Stimulated activated CD4-positive, alpha-beta T cell treated with anti-CD3 and anti-CD28 coated beads, Interleukin-1b, Interleukin-23, amount 100 ng/mL, for 48 hours (primary cell): ENCODE measurements at regions not wholly inside any gene's neighbourhood (a gene's known extent, or its start where the extent isn't known, plus 50 kb on each side); places are given as distances from the start of the nearest gene placed in this dataset.
"Not testable (repeated sequence)": the region's sequence is repeated elsewhere in the genome, so short reads cannot be mapped to it uniquely, and the experiment has no call there.

Experiments
- DNase-seq: peaks from one replicate; pipeline ENCODE4 v3.0.0-alpha.2; 2020

GRCh38 chr14:71437870-71438269 is 494.4 kb upstream of the RGS6 start:
- no peak for DNase-seq

GRCh38 chr14:71438684-71439083 is 493.5 kb upstream of the RGS6 start:
- DNase-seq: no peak

- no peak for DNase-seq
Measured at GRCh38 chr14:71441126-71441525, 491.1 kb upstream of the RGS6 start.

- no peak for DNase-seq
Measured at GRCh38 chr14:71444030-71444822, 488.0 kb upstream of the RGS6 start.

GRCh38 chr14:71448431-71449315 is 483.6 kb upstream of the RGS6 start:
- DNase-seq: no peak

- DNase-seq: no peak
Measured at GRCh38 chr14:71449316-71450055, 482.7 kb upstream of the RGS6 start.

- no peak for DNase-seq
Measured at GRCh38 chr14:71451501-71451900, 480.7 kb upstream of the RGS6 start.

GRCh38 chr14:71452539-71452938 is 479.7 kb upstream of the RGS6 start:
- DNase-seq: no peak

GRCh38 chr14:71452987-71453386 is 479.2 kb upstream of the RGS6 start:
- DNase-seq: no peak

- no peak for DNase-seq
Measured at GRCh38 chr14:71454010-71454409, 478.2 kb upstream of the RGS6 start.

GRCh38 chr14:71454513-71455332 is 477.5 kb upstream of the RGS6 start:
- DNase-seq: no peak

- DNase-seq: no peak
Measured at GRCh38 chr14:71460091-71460490, 472.1 kb upstream of the RGS6 start.

GRCh38 chr14:71461617-71462016 is 470.6 kb upstream of the RGS6 start:
- DNase-seq: not testable (repeated sequence)

GRCh38 chr14:71463807-71464206 is 468.4 kb upstream of the RGS6 start:
- no peak for DNase-seq

GRCh38 chr14:71464840-71465239 is 467.4 kb upstream of the RGS6 start:
- DNase-seq: no peak

GRCh38 chr14:71465316-71465715 is 466.9 kb upstream of the RGS6 start:
- no peak for DNase-seq

GRCh38 chr14:71466251-71466650 is 466.0 kb upstream of the RGS6 start:
- DNase-seq: no peak

- no peak for DNase-seq
Measured at GRCh38 chr14:71466946-71467345, 465.3 kb upstream of the RGS6 start.

- no peak for DNase-seq
Measured at GRCh38 chr14:71467361-71467811, 464.8 kb upstream of the RGS6 start.

- no peak for DNase-seq
Measured at GRCh38 chr14:71468701-71469100, 463.5 kb upstream of the RGS6 start.

- DNase-seq: no peak
Measured at GRCh38 chr14:71469643-71470335, 462.4 kb upstream of the RGS6 start.
